CD4-positive, alpha-beta T cell (primary cell): ENCODE measurements at regions not wholly inside any gene's neighbourhood (a gene's known extent, or its start where the extent isn't known, plus 50 kb on each side); places are given as distances from the start of the nearest gene placed in this dataset.

Experiments used
- ATAC-seq: fragments of 200-7000 bp; cut with Tn5 transposase; one replicate; pipeline ENCODE4 v1.10.0; 2022; ENCODE audit warnings: mild to moderate bottlenecking; ENCODE audit not compliant: poor library complexity
- CTCF ChIA-PET: fragments of 350-600 bp; sonication (Branson Sonifier 250); formaldehyde crosslinking; loops from one replicate; lab custom pipeline; 2021; ENCODE audit warnings: antibody characterized with exemption, inconsistent platforms; lab: Charles Lee
- POLR2A ChIA-PET: fragments of 350-600 bp; sonication (Branson Sonifier 250); formaldehyde crosslinking; loops from one replicate; lab custom pipeline; 2021; ENCODE audit warnings: antibody characterized with exemption, inconsistent platforms; lab: Charles Lee
- DNase-seq, 14 experiments: peaks; one replicate each; pipeline ENCODE4 v3.0.0-alpha.2; 2013 to 2020; ENCODE audit warnings: mixed read lengths in 2 of 14
- H3K27ac ChIP-seq, 2 donors: one replicate each; pipeline versions ENCODE4 v1.5.1 to v1.7.0; 2013; ENCODE audit warnings: low read length in 2 of 2, low read depth in 1 of 2, mild to moderate bottlenecking in 1 of 2
- H3K27me3 ChIP-seq, 2 experiments: 1 replicate in 1 of 2; 2 replicates in 1 of 2; pipeline versions ENCODE4 v1.6.1 to v1.7.0; 2013; ENCODE audit warnings: low read length in 2 of 2, control low read depth in 1 of 2, mild to moderate bottlenecking in 1 of 2, moderate library complexity in 1 of 2; ENCODE audit not compliant: insufficient read depth in 2 of 2, control insufficient read depth in 1 of 2
- H3K36me3 ChIP-seq: one replicate; pipeline ENCODE4 v1.6.1; 2013; ENCODE audit warnings: low read length, control low read depth; ENCODE audit not compliant: insufficient read depth
- H3K4me1 ChIP-seq: one replicate; pipeline ENCODE4 v1.6.1; 2013; ENCODE audit warnings: low read length, control low read depth; ENCODE audit not compliant: insufficient read depth
- H3K4me3 ChIP-seq: one replicate; pipeline ENCODE4 v1.5.1; 2013; ENCODE audit warnings: mild to moderate bottlenecking, low read length, moderate library complexity
- H3K9me3 ChIP-seq, 2 experiments: 1 replicate in 1 of 2; 2 replicates in 1 of 2; pipeline versions ENCODE4 v1.6.1 to v1.7.0; 2013; ENCODE audit warnings: low read length in 2 of 2, mild to moderate bottlenecking in 2 of 2, control low read depth in 1 of 2, moderate library complexity in 1 of 2; ENCODE audit not compliant: control insufficient read depth in 1 of 2, insufficient read depth in 1 of 2
- H3K27ac Mint-ChIP-seq: one replicate; pipeline ENCODE4 v1.8.0; 2020; ENCODE audit warnings: mixed read lengths
- H3K27me3 Mint-ChIP-seq: one replicate; pipeline ENCODE4 v1.8.0; 2021; ENCODE audit warnings: mixed read lengths
- H3K36me3 Mint-ChIP-seq: one replicate; pipeline ENCODE4 v1.8.0; 2021; ENCODE audit warnings: low read depth, mixed read lengths
- H3K4me1 Mint-ChIP-seq: one replicate; pipeline ENCODE4 v1.8.0; 2021; ENCODE audit warnings: low read depth, mixed read lengths
- H3K4me3 Mint-ChIP-seq: one replicate; pipeline ENCODE4 v1.8.0; 2020; ENCODE audit warnings: mild to moderate bottlenecking, mixed read lengths
- H3K9me3 Mint-ChIP-seq: one replicate; pipeline ENCODE4 v1.8.0; 2020; ENCODE audit warnings: mixed read lengths
- intact Hi-C, 2 experiments: fragments of 100-400 bp; cut with DNase I in 1 of 2; cut with micrococcal nuclease in 1 of 2; formaldehyde crosslinking; loops; one replicate each; pipeline versions ENCODE4 v1.15.1 to v1.9.0; 2023 to 2025; cut with DNase I, micrococcal nuclease
- TF ChIP-seq, protein P1 (sequence below): fragments of 200-600 bp; IDR thresholded peaks from one replicate; pipeline ENCODE4 v1.8.0; 2022; ENCODE audit warnings: antibody characterized with exemption, mild to moderate bottlenecking

- Histone ChIP-seq H3K27me3 (no peaks in the 10 kb centered on the region), H3K4me3 (no peak overlapping the region), H3K36me3 (no peaks in the 10 kb centered on the region), H3K9me3 (peaks cover 0 to 6% of the 10 kb centered on the region in 2 experiments), H3K4me1 (no peaks in the 10 kb centered on the region), H3K27ac (no peak overlapping the region)
- CTCF ChIA-PET: no interaction called here
- H3K36me3 Mint-ChIP-seq: no peaks in the 10 kb centered on the region
- ATAC-seq (no peak), DNase-seq (no peak)
- H3K4me1 Mint-ChIP-seq: no peaks in the 10 kb centered on the region
- H3K27me3 Mint-ChIP-seq: no peaks in the 10 kb centered on the region
- TF ChIP-seq, protein P1, sequence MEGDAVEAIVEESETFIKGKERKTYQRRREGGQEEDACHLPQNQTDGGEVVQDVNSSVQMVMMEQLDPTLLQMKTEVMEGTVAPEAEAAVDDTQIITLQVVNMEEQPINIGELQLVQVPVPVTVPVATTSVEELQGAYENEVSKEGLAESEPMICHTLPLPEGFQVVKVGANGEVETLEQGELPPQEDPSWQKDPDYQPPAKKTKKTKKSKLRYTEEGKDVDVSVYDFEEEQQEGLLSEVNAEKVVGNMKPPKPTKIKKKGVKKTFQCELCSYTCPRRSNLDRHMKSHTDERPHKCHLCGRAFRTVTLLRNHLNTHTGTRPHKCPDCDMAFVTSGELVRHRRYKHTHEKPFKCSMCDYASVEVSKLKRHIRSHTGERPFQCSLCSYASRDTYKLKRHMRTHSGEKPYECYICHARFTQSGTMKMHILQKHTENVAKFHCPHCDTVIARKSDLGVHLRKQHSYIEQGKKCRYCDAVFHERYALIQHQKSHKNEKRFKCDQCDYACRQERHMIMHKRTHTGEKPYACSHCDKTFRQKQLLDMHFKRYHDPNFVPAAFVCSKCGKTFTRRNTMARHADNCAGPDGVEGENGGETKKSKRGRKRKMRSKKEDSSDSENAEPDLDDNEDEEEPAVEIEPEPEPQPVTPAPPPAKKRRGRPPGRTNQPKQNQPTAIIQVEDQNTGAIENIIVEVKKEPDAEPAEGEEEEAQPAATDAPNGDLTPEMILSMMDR: no peak
- POLR2A ChIA-PET: no interaction called here
- H3K4me3 Mint-ChIP-seq: no peak overlapping the region
- H3K27ac Mint-ChIP-seq: no peak overlapping the region
- intact Hi-C loops: no loop called here
- H3K9me3 Mint-ChIP-seq: peaks cover 10% of the 10 kb centered on the region
Measured at GRCh38 chr18:4808891-4809290, 353.8 kb upstream of the DLGAP1 start.

DNA sequence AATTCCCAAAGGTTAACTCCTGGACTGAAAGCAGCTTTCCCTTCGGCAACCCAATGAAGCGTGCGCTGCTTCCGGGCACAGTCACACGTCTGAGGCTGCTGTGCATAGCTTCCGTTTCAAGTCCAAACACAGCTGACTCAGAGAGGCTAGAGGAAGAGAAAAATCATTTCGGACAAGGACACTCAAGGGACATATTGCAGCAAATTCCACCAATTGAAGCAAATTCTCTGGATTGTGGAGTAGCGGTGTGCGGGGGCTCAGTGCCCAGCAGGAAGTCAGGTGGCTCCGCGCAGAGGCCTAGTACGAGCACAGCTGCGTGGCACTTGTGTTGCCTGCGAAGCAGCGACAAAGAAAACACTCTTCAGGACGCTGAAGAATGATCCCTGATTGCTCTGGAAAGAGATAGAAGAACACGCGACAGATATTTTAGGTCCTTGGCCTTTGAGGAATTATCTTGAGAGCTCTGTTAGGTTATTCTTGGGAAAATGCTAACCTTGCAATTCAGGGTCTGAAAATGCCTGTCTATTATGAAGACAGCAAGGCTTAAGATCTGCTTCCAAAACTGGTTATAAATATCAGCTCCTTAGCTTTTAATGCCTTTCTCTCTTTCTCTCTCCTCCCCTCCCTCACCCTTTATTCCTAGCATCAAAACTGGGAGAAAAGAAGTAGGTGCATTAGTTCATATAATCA lies 352.6 kb upstream of the DLGAP1 start:
- ChIA-PET CTCF (no interaction called here), POLR2A (no interaction called here)
- TF ChIP-seq, protein P1: no peak

GRCh38 chr18:4806331-4806730 lies 351.2 kb upstream of the DLGAP1 start:
- Histone ChIP-seq H3K9me3 (peaks cover 0 to 6% of the 10 kb centered on the region in 2 experiments), H3K4me3 (no peak overlapping the region), H3K4me1 (no peaks in the 10 kb centered on the region), H3K27me3 (no peaks in the 10 kb centered on the region), H3K27ac (no peak overlapping the region), H3K36me3 (no peaks in the 10 kb centered on the region)
- intact Hi-C loops: no loop called here
- Mint-ChIP-seq H3K36me3 (no peaks in the 10 kb centered on the region), H3K27ac (no peak overlapping the region), H3K9me3 (peaks cover 12% of the 10 kb centered on the region), H3K4me1 (no peaks in the 10 kb centered on the region), H3K27me3 (no peaks in the 10 kb centered on the region), H3K4me3 (no peak overlapping the region)
- DNase-seq: no peak
- ChIA-PET POLR2A (no interaction called here), CTCF (no interaction called here)
- TF ChIP-seq, protein P1: no peak
- no peak for ATAC-seq

More for the DNA sequence above, 352.6 kb upstream of the DLGAP1 start:
- no peaks in the 10 kb centered on the region for H3K4me1 Mint-ChIP-seq
- H3K27ac ChIP-seq: no peak overlapping the region
- ATAC-seq: no peak
- H3K36me3 ChIP-seq: no peaks in the 10 kb centered on the region
- H3K27me3 ChIP-seq: no peaks in the 10 kb centered on the region
- no peaks in the 10 kb centered on the region for H3K4me1 ChIP-seq
- H3K36me3 Mint-ChIP-seq: no peaks in the 10 kb centered on the region
- H3K27me3 Mint-ChIP-seq: no peaks in the 10 kb centered on the region
- no peak overlapping the region for H3K4me3 ChIP-seq
- H3K9me3 Mint-ChIP-seq: peaks cover 8% of the 10 kb centered on the region
- intact Hi-C loops: no loop called here
- H3K27ac Mint-ChIP-seq: no peak overlapping the region
- H3K4me3 Mint-ChIP-seq: no peak overlapping the region
- H3K9me3 ChIP-seq: peaks cover 0 to 6% of the 10 kb centered on the region in 2 experiments
- no peak for DNase-seq
